DMS53 (cell line): ENCODE measurements at regions not wholly inside any gene's neighbourhood (a gene's known extent, or its start where the extent isn't known, plus 50 kb on each side); places are given as distances from the start of the nearest gene placed in this dataset.
"Not testable (repeated sequence)": the region's sequence is repeated elsewhere in the genome, so short reads cannot be mapped to it uniquely, and the experiment has no call there.

Experiments
- DNase-seq: peaks from one replicate; lab custom pipeline; 2025; lab: John Stamatoyannopoulos, UW

DNA sequence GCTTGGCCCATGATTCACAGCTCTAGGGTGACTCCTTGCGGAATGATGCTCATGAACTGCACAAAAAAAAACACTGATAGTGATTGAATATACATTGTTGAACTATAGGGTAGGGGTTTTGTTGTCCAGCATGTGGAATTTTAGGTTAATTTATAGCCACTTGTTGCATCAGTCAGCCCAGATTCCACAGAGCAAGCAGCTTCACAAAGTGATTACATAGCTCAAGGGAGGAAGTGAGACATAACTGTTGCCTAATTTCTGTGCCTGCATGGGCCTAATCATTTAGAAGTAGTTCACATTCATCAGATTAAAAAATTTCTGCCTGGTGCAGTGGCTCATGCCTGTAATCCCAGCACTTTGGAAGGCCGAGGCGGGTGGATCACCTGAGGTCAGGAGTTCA lies 142.2 kb upstream of the ZNF722 start:
- DNase-seq, result not testable (repeated sequence)

GRCh38 chr7:63867127-63867526 lies 131.5 kb upstream of the ZNF722 start:
- DNase-seq, result no peak

- DNase-seq, result not testable (repeated sequence)
Observed at GRCh38 chr7:63874242-63874641, 124.4 kb upstream of the ZNF722 start.

DNA sequence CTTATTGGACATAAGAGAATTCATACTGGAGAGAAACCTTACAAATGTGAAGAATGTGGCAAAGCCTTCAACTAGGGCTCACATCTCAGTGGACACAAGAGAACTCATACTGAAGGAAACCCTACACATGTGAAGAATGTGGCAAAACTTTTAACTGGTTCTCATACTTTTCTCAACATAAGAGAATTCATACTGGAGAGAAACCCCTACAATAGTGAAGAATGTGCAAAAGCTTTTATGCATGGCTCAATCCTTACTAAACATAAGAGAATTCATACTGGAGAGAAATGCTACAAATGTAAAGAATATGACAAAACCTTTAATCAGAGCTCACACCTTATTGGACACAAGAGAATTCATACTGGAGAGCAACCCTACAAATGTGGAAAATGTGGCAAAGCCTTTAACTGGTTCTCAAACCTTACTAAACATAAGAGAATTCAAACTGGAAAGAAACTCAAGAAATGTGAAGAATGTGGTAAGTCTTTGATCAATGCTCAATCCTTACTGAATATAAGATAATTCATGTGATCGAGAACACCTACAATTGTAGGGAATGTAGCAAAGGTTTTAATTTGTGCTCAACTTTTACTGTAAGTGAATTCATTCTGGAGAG lies 121.8 kb upstream of the ZNF722 start:
- DNase-seq, result no peak

DNA sequence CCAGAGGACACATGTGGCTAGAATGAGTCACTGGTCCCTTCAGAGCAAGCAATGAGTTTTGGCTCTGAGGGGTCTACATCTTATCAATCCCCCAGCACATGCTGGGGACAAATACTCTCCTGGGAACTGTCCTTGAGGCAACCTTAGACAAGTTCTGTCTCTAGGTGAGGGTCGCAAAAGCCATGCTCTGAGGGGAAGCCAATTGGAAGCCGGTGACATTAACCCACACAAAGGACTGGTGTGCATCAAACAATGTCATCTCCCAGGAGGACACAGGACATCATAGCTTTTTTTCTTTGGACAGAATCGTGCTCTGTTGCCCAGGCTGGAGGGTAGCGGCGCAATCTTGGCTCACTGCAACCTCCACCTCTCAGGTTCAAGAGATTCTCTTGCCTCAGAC lies 111.6 kb upstream of the ZNF722 start:
- no peak for DNase-seq

DNA sequence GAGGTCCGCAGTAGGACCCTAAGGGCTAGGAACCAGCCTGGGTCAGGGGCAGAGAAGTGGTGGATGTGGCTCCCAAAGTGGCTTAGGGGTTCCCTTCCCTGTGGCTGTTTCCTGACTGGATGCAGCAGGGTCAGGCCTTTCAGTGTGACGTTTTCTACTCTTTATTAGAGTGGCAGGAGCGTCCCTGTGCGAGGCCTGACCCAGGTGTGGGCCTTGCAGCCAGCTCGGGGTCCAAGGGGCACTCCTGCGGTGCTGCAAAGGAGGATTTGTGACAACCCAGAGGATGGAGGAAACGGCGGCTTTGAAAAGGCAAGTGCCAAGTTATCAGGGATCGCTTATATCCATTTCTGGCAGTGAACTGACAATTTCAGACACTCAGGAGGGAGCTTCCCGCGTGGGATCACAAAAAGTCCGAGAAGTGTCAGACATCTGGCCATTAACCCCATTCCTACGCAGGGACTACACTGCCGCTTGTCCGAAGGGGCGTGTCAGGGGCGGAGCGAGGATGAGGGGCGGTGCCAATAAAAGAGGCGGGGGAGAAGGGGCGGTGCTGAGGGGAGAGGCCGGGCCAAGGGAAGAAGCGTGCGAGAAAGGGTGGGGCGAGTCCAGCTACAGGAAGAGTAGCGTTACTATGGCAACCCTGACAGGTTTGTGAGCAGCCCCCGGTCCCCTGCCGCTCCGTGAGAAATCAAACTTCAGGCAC lies 98.8 kb upstream of the ZNF722 start:
- DNase-seq, result peak; percentile 46

- peak; percentile 70 for DNase-seq
Observed at GRCh38 chr7:63900394-63901203, 98.0 kb upstream of the ZNF722 start.

DNA sequence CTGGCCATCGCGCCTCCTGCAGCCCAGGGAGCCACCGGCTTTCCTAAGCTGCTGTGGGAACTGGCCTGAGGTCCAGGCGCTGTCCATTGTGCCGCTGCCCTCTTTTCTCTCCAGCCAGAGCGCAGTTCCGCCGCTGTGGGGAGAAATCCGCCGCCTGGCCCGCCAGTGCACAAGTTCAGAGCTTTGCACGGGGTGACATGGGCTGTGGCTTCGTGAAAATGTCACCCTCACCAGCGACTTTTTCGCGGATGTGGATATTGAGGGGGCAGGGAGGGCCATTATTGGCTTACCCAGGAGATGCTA lies 97.5 kb upstream of the ZNF722 start:
- not testable (repeated sequence) for DNase-seq

DNA sequence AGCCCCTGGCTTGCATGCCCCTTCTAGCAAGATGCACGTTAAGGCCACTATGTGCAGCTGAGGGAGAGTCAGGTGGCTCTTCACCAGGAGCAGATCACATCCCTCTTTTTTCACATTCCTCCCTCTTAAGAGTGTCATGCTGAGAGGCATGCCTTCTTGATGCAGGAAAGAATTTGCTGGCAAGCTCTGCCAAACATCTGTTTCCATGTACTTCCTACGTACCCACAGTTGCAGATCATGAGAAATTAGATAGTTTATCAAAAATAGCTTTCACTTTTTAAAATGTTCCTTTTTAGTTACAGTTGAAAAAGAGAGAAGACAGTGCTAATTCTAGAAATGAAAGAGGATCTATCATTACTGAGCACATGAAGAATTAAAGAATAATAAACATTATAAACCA lies 79.7 kb upstream of the ZNF722 start:
- DNase-seq, result no peak

GRCh38 chr7:63925262-63925625 lies 73.4 kb upstream of the ZNF722 start:
- no peak for DNase-seq

GRCh38 chr7:63925626-63926460 lies 72.8 kb upstream of the ZNF722 start:
- peak; percentile 57 for DNase-seq

GRCh38 chr7:63927261-63927660 lies 71.4 kb upstream of the ZNF722 start:
- DNase-seq, result no peak

DNA sequence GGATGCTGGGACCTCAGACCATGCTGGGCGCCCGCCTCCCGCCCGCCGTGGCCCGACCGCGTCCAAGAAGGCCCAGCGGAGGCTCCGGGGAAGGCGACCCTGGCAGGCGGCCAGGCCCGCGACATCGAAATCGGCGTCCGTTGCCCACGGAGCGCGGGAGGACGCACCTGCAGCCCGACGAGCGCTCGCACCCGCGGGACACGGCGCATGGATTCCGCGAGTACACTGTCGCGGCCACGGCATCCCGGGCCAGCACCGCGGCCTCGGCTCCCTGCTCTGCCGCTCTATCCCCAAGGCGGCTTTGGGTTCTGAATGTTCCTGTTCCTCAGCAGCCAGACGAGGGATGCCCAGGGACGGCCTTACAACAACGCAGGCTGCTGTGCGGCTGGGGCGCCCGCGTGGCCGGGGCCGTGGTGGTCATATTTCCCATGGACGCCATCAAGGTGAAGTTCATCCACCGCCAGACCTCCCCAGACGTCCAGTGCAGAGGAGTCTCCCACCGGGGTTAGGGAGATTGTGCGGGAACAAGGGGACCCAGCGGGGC lies 67.5 kb upstream of the ZNF722 start:
- no peak for DNase-seq

DNA sequence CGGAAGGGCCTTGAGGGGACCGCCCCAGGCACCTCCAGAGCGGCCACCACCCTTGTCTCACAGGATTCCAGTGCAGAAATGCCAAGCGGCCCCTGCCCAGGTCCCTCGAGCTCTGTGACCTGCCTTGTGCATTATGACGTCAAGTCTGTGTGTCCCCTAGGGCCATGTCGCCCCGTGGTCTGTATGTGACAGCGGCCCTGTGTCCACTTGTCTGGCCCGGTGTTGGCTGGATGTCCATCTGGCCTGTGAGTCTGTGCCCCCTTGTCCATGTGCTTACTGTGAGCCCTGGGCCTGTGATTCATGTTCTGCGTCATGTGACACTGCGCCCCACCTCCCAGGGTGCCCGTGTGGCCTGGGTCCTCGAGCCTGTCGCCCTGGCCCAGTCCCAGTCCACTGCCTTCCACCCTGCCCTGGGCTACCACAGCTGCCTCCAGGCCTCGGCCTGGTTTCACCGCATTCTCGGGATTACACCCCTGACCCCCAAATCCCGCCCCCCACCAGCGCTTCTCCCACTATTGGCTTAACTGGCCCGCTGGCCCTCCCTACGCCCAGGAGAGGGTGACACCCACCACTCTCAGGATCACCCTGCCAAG lies 66.6 kb upstream of the ZNF722 start:
- DNase-seq, result no peak
